H1 (cell line): ENCODE measurements at regions not wholly inside any gene's neighbourhood (a gene's known extent, or its start where the extent isn't known, plus 50 kb on each side); places are given as distances from the start of the nearest gene placed in this dataset.

Experiments used
- CTCF ChIA-PET: fragments of 300-600 bp; sonication (Branson Sonifier 250); formaldehyde crosslinking; loops from one replicate; lab custom pipeline; 2021; ENCODE audit not compliant: partially characterized antibody; lab: Charles Lee
- POLR2A ChIA-PET: fragments of 300-600 bp; sonication (Branson Sonifier 250); formaldehyde crosslinking; loops from one replicate; lab custom pipeline; 2021; ENCODE audit warnings: inconsistent platforms; ENCODE audit not compliant: partially characterized antibody; lab: Charles Lee
- DNase-seq, 2 experiments: peaks; one replicate each; pipeline versions ENCODE4 v3.0.0 to v3.0.0-alpha.2; 2010 to 2022; ENCODE audit warnings: low spot score in 2 of 2, low read depth in 1 of 2, mixed read lengths in 1 of 2
- FAIRE-seq: peaks from 2 replicates; lab custom pipeline; 2011; peaks lifted over from hg19 to GRCh38; lab: Jason Lieb, UNC
- H2AFZ ChIP-seq: 2 replicates; pipeline ENCODE4 v1.8.1; 2012; ENCODE audit warnings: low read length, inconsistent platforms
- H2AK5ac ChIP-seq: 2 replicates; pipeline ENCODE4 v1.6.1; 2013; ENCODE audit warnings: low read depth, low read length
- H2BK120ac ChIP-seq: replicated peaks from 2 replicates; pipeline ENCODE3; 2013; ENCODE audit warnings: low read depth, low read length, inconsistent platforms
- H2BK12ac ChIP-seq: 2 replicates; pipeline ENCODE4 v1.6.1; 2013; ENCODE audit warnings: low read depth, low read length
- H2BK15ac ChIP-seq: 2 replicates; pipeline ENCODE4 v1.6.1; 2013; ENCODE audit warnings: low read length
- H2BK20ac ChIP-seq: 2 replicates; pipeline ENCODE4 v1.6.1; 2013; ENCODE audit warnings: low read length
- H2BK5ac ChIP-seq: 2 replicates; pipeline ENCODE4 v1.6.1; 2013; ENCODE audit warnings: low read depth, low read length
- H3K14ac ChIP-seq: 2 replicates; pipeline ENCODE4 v1.6.1; 2013; ENCODE audit warnings: inconsistent platforms; ENCODE audit not compliant: insufficient read length
- H3K18ac ChIP-seq: 2 replicates; pipeline ENCODE4 v1.6.1; 2013; ENCODE audit warnings: low read length; ENCODE audit errors: extremely low read depth
- H3K23ac ChIP-seq: 2 replicates; pipeline ENCODE4 v1.6.1; 2013; ENCODE audit warnings: inconsistent platforms; ENCODE audit not compliant: insufficient read length
- H3K23me2 ChIP-seq: 2 replicates; pipeline ENCODE4 v1.6.1; 2013; ENCODE audit warnings: low read depth, low read length
- H3K27ac ChIP-seq: 2 replicates; pipeline ENCODE4 v1.6.1; 2011; ENCODE audit warnings: low read depth, low read length, inconsistent platforms
- H3K27me3 ChIP-seq, 4 experiments: replicated peaks in 1 of 4; 1 replicate in 1 of 4; 2 replicates in 3 of 4; pipeline versions ENCODE4 v1.6.1 to v1.8.1; 2011 to 2013; ENCODE audit warnings: low read length in 3 of 4, mild to moderate bottlenecking in 3 of 4, inconsistent platforms in 2 of 4, mixed read lengths in 2 of 4, moderate library complexity in 1 of 4; ENCODE audit not compliant: control insufficient read depth in 3 of 4, insufficient read depth in 3 of 4; ENCODE audit errors: extremely low read depth in 1 of 4
- H3K36me3 ChIP-seq, 4 experiments: 2 replicates each; pipeline versions ENCODE4 v1.6.1 to v1.8.1; 2011 to 2013; ENCODE audit warnings: mild to moderate bottlenecking in 4 of 4, low read length in 3 of 4, moderate library complexity in 2 of 4, control low read depth in 1 of 4, inconsistent platforms in 1 of 4; ENCODE audit not compliant: insufficient read depth in 4 of 4, control insufficient read depth in 2 of 4
- H3K4ac ChIP-seq: replicated peaks from 2 replicates; pipeline ENCODE3; 2013; ENCODE audit warnings: low read length, low read depth, mixed read lengths, inconsistent platforms; ENCODE audit not compliant: insufficient read length
- H3K4me1 ChIP-seq, 4 experiments: replicated peaks in 1 of 4; 1 replicate in 1 of 4; 2 replicates in 3 of 4; pipeline versions ENCODE4 v1.6.1 to v1.8.1; 2011 to 2013; ENCODE audit warnings: low read length in 3 of 4, inconsistent platforms in 2 of 4, mixed read lengths in 1 of 4; ENCODE audit not compliant: insufficient read depth in 4 of 4, control insufficient read depth in 3 of 4
- H3K4me2 ChIP-seq, 2 experiments: 2 replicates each; pipeline versions ENCODE4 v1.6.1 to v1.8.1; 2011 to 2013; ENCODE audit warnings: low read depth in 2 of 2, low read length in 2 of 2, control low read depth in 1 of 2, inconsistent platforms in 1 of 2, mild to moderate bottlenecking in 1 of 2; ENCODE audit not compliant: insufficient read depth in 1 of 2
- H3K4me3 ChIP-seq, 4 experiments: fragments of 200-600, 300-600 bp in 1 of 4; sonication (generic), shearing (Covaris generic), sonication (Bioruptor Twin) in 1 of 4; 2 replicates each; pipeline versions ENCODE4 v1.5.1 to v1.8.1; 2011 to 2016; ENCODE audit warnings: low read length in 4 of 4, low read depth in 3 of 4, control low read depth in 2 of 4, inconsistent platforms in 2 of 4, mild to moderate bottlenecking in 2 of 4, mixed read lengths in 1 of 4, moderate library complexity in 1 of 4; ENCODE audit not compliant: insufficient read depth in 2 of 4; ENCODE audit errors: extremely low read depth in 1 of 4
- H3K56ac ChIP-seq: replicated peaks from 2 replicates; pipeline ENCODE3; 2013; ENCODE audit warnings: low read depth, mild to moderate bottlenecking, mixed read lengths, low read length, inconsistent platforms; ENCODE audit not compliant: insufficient read length
- H3K79me1 ChIP-seq: 2 replicates; pipeline ENCODE4 v1.6.1; 2013; ENCODE audit warnings: low read depth, low read length, control low read depth
- H3K79me2 ChIP-seq, 2 experiments: 2 replicates each; pipeline versions ENCODE4 v1.6.1 to v1.8.1; 2012 to 2013; ENCODE audit warnings: low read length in 2 of 2, mild to moderate bottlenecking in 2 of 2, inconsistent platforms in 1 of 2; ENCODE audit not compliant: insufficient read depth in 2 of 2, control insufficient read depth in 1 of 2
- H3K9ac ChIP-seq, 4 experiments: replicated peaks in 1 of 4; 1 replicate in 1 of 4; 2 replicates in 3 of 4; pipeline versions ENCODE4 v1.6.1 to v1.8.1; 2011 to 2013; ENCODE audit warnings: low read depth in 3 of 4, low read length in 3 of 4, control low read depth in 2 of 4, mild to moderate bottlenecking in 2 of 4, moderate library complexity in 2 of 4, inconsistent platforms in 1 of 4; ENCODE audit errors: extremely low read depth in 1 of 4
- H3K9me3 ChIP-seq, 2 experiments: 2 replicates each; pipeline versions ENCODE4 v1.6.1 to v1.8.1; 2012 to 2013; ENCODE audit warnings: mild to moderate bottlenecking in 2 of 2, moderate library complexity in 2 of 2, control low read depth in 1 of 2, inconsistent platforms in 1 of 2, low read depth in 1 of 2, low read length in 1 of 2, mixed read lengths in 1 of 2; ENCODE audit not compliant: insufficient read depth in 2 of 2
- H4K20me1 ChIP-seq, 2 experiments: replicated peaks in 1 of 2; 2 replicates each; pipeline versions ENCODE3 to v1.8.1; 2011 to 2013; ENCODE audit warnings: inconsistent platforms in 2 of 2, low read length in 2 of 2, mild to moderate bottlenecking in 1 of 2; ENCODE audit not compliant: insufficient read depth in 2 of 2, control insufficient read depth in 1 of 2
- H4K5ac ChIP-seq: 2 replicates; pipeline ENCODE4 v1.6.1; 2013; ENCODE audit warnings: low read length, low read depth, mixed read lengths, inconsistent platforms; ENCODE audit not compliant: insufficient read length
- H4K8ac ChIP-seq: 2 replicates; pipeline ENCODE4 v1.8.0; 2013; ENCODE audit warnings: mild to moderate bottlenecking, moderate library complexity, low read length, inconsistent platforms; ENCODE audit not compliant: insufficient read depth; ENCODE audit errors: extremely low read depth
- H4K91ac ChIP-seq: replicated peaks from 2 replicates; pipeline ENCODE3; 2013; ENCODE audit warnings: low read length, mixed read lengths, inconsistent platforms; ENCODE audit not compliant: insufficient read length
- ATF2 ChIP-seq: IDR thresholded peaks from 2 replicates; pipeline ENCODE4 v1.6.1; 2012; ENCODE audit warnings: low read length, inconsistent platforms
- CEBPB ChIP-seq: IDR thresholded peaks from 2 replicates; pipeline ENCODE4 v1.6.1; 2012; ENCODE audit warnings: low read depth, low read length
- CHD2 ChIP-seq: IDR thresholded peaks from 2 replicates; pipeline ENCODE4 v1.6.1; 2012; ENCODE audit warnings: low read length, improper control_type of control experiment
- MAFK ChIP-seq: IDR thresholded peaks from 2 replicates; pipeline ENCODE4 v1.6.1; 2012; ENCODE audit warnings: low read depth, mild to moderate bottlenecking, improper control_type of control experiment, low read length
- RFX5 ChIP-seq: IDR thresholded peaks from 2 replicates; pipeline ENCODE4 v1.6.1; 2011; ENCODE audit warnings: low read depth, low read length, improper control_type of control experiment, borderline replicate concordance
- SIN3A ChIP-seq, 2 experiments: IDR thresholded peaks in 1 of 2; conservative IDR thresholded peaks in 1 of 2; 2 replicates each; pipeline ENCODE4 v1.6.1; 2011 to 2012; ENCODE audit warnings: low read length in 2 of 2, improper control_type of control experiment in 1 of 2, low read depth in 1 of 2, mild to moderate bottlenecking in 1 of 2
- TBP ChIP-seq: IDR thresholded peaks from 2 replicates; pipeline ENCODE4 v1.6.1; 2011; ENCODE audit warnings: low read depth, low read length, improper control_type of control experiment
- ZNF274 ChIP-seq: IDR thresholded peaks from 2 replicates; pipeline ENCODE4 v1.7.0; 2012; ENCODE audit warnings: low read length, borderline replicate concordance; ENCODE audit errors: extremely low read depth
- WGBS, 2 experiments: shearing (Covaris generic) in 1 of 2; methylation state at CpG; one replicate each; pipeline versions ENCODE4 v1.1.6 to v1.1.7; 2013 to 2015; ENCODE audit warnings: low lambda C conversion rate in 2 of 2, mixed read lengths in 2 of 2, inconsistent platforms in 1 of 2, low coverage in 1 of 2, missing lambda C conversion rate in 1 of 2; ENCODE audit not compliant: insufficient replicate concordance in 2 of 2, insufficient coverage in 1 of 2, insufficient read length in 1 of 2; ENCODE audit errors: extremely low coverage in 1 of 2, missing lambda C conversion rate in 1 of 2; 5-methylcytosine and 5-hydroxymethylcytosine counted together

GRCh38 chr6:128570680-128571063 is 50.3 kb upstream of the PTPRK start:
- Histone ChIP-seq H4K91ac (no peak overlapping the region), H3K4me3 (no peak overlapping the region), H3K4me2 (no peak overlapping the region), H2AK5ac (no peak overlapping the region), H2BK12ac (no peak overlapping the region), H3K9ac (no peak overlapping the region), H3K56ac (no peak overlapping the region), H4K8ac (no peak overlapping the region), H2BK20ac (no peak overlapping the region), H3K36me3 (no peaks in the 10 kb centered on the region), H4K5ac (no peak overlapping the region), H4K20me1 (no peaks in the 10 kb centered on the region), H3K23ac (no peak overlapping the region), H3K14ac (no peak overlapping the region), H3K18ac (no peak overlapping the region), H2BK15ac (no peak overlapping the region), H3K27ac (no peak overlapping the region), H3K4me1 (0 out of 7 replicates have a peak, but pooled peaks cover 0 to 4% (median 0%) of the 10 kb centered on the region in 4 experiments), H3K4ac (no peak overlapping the region), H3K79me2 (no peaks in the 10 kb centered on the region), H3K79me1 (no peaks in the 10 kb centered on the region), H3K9me3 (no peaks in the 10 kb centered on the region), H2BK5ac (no peak overlapping the region), H2BK120ac (no peak overlapping the region), H3K27me3 (no peaks in the 10 kb centered on the region), H3K23me2 (no peaks in the 10 kb centered on the region), H2AFZ (peak overlapping the region; percentile 40)
- 98% methylated on average over 3 of the region's 3 CpGs; no CpG with 5 or more reads in 1 of the 2 experiments for WGBS, 2 experiments
- DNase-seq (no peak), FAIRE-seq (no peak)
- ChIA-PET POLR2A (no interaction called here), CTCF (no interaction called here)
- TF ChIP-seq SIN3A (conservative IDR thresholded peaks at IDR 0.05 in 1 of 2, IDR thresholded peaks at IDR 0.05 in 1 of 2; ENCODE audit: low read depth in 1 of 2, low read length in 2 of 2) (no peak), TBP (no peak), RFX5 (no peak), CEBPB (no peak), ZNF274 (no peak), MAFK (no peak), ATF2 (no peak), CHD2 (no peak)
